ENCODE measurements at regions not wholly inside any gene's neighbourhood (a gene's known extent, or its start where the extent isn't known, plus 50 kb on each side); places are given as distances from the start of the nearest gene placed in this dataset.

DNA sequence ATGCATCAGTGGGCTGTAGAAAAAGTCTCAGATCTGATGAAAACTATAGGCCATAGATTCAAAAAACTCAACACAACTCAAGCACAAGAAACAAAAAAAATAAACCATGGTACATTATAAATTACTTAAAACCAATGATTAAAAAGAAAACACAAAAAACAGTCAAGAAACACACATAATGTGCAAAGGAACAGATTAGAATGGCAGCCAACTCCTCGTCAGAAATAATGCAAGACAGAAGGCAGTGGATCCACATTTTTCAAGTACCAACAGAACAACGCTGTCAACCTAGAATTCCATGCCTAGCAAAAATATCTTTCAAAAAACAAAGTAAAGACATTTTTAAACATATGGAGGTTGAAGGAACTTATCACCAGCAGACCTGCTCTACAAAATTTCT is 69.7 kb downstream of the PSMB1 start:
- DNase-seq = no peak

GRCh38 chr6:170480050-170480692 is 72.9 kb downstream of the PSMB1 start:
- DNase-seq = no peak

DNA sequence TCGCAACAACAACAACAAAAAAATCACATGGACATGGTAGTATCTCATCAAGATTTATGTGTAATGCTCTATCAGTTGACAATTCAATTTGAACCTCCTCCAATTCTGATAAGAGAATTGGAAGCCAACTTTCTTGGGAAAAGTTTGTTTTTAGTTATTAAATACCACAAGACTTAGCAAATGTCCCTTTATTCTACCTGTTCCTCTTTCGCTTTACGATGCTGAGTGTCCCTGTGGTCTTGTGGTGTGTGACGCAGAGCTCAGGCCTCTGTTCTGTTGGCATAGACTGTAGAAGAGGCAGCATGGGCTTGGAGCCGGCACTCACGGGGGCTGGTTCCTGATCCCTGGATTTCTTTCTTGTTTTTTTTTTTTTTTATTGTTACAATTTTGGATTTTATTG is 76.7 kb downstream of the PSMB1 start:
- no peak for DNase-seq

DNA sequence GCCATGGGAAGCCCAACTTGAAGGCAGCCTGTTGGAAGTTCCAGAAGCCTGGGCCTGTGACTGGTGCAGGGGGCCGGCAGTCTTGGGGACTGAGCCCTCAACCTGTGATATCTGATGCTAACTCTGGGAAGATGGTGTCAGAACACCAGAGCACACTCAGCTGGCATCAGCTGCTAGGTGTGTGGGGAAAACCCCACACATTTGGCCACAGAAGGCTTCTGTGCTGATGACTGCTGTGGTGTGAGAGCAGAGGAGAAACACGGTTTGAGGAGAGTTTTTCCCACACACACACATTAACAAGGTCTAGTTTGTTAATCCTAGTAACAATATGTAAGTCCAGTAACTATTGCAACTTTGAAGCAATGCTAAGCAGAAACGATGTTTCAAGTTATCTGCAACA is 78.0 kb downstream of the PSMB1 start:
- no peak for DNase-seq

DNA sequence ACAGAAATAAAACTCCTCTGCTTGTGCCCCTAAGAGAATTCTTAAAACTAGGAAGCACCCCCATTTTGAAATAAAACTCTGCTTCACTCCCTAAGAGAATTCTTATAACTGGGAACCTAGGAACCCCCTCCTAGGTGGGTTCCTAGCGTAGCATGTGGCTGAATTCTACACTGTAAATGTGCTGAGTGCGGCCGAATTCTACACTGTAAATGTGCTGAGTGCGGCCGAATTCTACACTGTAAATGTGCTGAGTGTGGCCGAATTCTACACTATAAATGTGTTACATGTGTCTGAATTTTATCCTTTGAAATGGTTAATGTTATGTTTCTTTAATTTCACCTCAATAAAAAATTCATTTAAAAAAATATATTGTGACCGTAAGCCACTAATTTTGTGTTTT is 79.3 kb downstream of the PSMB1 start:
- DNase-seq = no peak

GRCh38 chr6:170473301-170473717 is 79.8 kb downstream of the PSMB1 start:
- no peak for DNase-seq

GRCh38 chr6:170471491-170471890 is 81.6 kb downstream of the PSMB1 start:
- no peak for DNase-seq

DNA sequence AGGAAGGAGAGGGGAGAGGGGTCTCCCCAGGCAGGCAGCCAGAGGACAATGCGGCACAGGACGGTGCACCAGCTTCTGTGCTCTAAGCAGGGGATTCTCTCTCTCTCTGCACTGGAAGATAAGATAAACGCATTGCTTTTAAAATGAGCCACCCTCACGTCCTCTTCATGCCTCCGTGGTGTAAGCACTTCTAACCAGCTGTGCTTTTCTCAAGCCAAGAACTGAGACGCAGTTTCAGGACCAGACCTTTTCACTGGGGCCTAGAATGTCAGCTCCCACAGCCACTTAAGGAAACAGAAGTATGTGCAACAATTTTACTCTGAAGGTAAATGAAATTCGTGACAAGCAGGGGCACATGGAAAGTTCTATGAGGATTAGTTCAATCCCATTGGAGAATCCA is 82.4 kb downstream of the PSMB1 start:
- DNase-seq = no peak

DNA sequence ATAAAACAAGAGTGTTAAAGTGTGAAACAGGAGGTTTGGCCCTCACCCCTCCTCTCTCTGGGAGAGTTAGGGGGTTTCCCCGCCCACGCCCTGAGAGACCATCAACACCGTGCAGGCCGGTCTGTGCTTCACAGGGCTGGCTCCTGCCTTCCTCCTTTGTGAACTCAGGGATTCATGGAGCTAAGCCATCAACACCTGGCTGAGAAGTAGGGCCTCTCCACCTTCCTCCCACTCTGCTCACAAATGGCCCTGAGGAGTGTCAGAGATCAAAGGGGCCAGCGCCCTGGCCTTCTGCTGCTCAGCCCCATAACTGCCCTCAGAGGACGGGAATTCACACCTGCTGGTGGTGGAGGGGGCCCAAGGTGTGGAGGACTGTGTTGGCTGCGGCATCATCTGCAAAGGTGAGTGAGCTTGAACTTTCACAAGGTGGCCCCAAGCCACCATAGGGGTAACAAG is 88.6 kb downstream of the PSMB1 start:
- DNase-seq = no peak

DNA sequence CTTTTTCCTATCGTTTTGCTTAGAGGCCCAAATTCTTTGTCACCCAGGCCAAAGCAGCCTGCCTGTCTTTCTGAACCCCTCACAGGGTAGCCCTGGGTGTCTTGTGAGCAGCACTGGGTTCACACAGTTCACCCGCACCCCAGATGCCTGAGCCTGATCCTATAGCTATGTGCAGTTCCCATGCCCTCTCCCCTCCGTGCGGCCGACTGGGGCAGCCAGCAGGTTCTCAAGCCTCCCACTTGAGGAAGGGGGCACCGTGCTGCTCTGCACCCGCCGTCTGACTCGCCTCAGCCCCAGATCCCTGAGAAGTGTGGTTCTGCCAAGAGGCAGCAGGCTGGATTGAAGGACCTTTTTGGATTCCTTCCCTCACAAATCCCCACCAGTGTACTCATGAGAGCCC is 89.0 kb downstream of the PSMB1 start:
- DNase-seq = no peak

DNA sequence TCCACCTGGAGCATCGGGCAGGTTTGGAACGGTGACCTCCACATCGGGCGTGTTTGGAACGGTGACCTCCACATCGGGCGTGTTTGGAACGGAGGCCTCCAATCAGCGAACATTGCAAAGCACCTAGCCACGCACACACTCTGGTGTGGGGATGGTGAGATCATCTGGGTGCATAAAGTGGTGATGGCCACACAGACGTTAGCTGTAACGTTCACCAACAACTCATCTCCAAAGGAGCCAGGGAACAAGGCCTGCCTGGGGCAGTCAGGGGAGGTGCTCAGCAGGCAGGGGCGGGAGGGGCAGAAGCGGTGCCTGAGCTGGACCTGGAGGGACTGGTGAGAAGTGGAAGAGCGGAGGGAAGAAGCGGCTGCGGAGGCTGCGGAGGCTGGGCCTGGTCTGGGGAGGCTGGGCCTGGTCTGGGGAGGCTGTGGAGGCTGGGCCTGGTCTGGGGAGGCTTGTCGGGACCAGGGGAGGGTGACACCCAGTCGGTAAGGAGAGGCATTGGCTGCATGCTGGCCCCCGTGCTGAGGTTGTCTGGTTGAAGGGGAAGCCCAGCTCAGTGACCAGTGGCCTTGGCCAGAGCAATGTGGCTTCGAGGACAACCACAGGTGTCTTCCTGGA is 89.9 kb downstream of the PSMB1 start:
- DNase-seq = no peak

GRCh38 chr6:170462366-170463020 is 90.6 kb downstream of the PSMB1 start:
- no peak for DNase-seq

- no peak for DNase-seq
Observed at GRCh38 chr6:170461556-170462365, 91.3 kb downstream of the PSMB1 start.

DNA sequence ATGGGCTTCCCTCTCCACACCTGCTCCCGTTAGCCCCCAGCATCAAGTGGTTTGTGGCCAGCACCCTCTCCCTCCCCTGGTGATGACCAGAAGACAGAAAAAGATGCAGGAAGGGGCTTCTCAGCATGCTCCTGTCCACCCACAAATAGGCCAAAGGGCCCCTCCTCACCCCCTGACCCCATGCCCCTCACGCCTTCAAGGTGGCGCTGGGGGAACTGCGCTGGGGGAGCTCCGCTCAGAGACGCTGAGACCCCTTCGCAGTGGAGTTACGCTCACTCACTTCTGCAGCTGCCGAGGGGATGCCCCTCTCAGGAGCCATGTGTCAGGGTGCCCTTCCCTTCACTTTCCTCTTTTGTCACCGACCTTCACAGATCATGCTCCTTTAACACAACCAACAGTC is 92.0 kb downstream of the PSMB1 start:
- DNase-seq = no peak

GRCh38 chr6:170460641-170461040 is 92.5 kb downstream of the PSMB1 start:
- no peak for DNase-seq

- DNase-seq = peak; percentile 3 to 6
Observed at GRCh38 chr6:170459451-170459850, 93.7 kb downstream of the PSMB1 start.

DNA sequence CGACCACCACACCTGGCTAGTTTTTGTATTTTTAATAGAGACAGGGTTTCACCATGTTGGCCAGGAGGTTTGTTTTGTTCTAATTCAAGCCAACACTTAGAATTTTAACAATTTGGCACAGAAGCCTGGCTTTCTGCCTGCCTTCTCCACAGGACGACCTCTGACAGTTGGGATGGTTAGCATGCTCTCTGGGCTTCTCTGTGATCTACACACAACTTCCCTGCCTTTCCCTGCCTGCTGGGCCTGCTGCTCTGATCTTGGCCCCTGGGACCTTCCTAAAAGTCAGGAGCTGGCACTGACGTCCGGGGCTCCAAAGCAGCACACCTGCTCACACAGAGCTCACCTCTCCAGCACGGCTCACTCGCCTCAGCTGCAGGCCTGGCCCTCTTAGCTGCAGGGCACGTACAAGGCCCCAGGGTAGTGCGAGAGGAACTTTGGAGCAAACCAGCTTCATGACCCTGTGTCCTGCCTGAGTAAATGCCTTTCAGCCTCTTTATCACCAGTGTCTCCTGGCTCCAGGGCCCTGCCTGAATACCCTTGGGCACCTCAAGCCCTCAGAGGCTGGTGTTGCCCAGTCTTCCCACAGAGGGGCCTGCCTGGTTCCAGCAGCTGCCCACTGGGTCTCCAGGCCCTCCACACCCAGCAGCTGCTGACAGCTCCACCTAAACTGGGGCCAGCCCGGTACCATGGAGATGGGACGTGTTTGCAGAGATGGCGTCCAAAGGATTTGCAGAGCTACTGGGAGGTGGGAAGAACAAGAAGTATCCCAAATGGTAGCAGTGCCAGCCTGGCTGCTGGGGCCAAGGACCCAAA is 96.0 kb downstream of the PSMB1 start:
- DNase-seq = no peak

Measured in stimulated activated CD4-positive, alpha-beta T cell treated with anti-CD3 and anti-CD28 coated beads, Interleukin-2, amount 100 ng/mL, for 48 hours (primary cell).